GM23338 (cell line): ENCODE measurements at regions not wholly inside any gene's neighbourhood (a gene's known extent, or its start where the extent isn't known, plus 50 kb on each side); places are given as distances from the start of the nearest gene placed in this dataset.
A peak's percentile ranks its signal among the peaks of the same experiment; 100 is the strongest.

Experiments used
- ATAC-seq: fragments of 200-7000 bp; cut with Tn5 transposase; 3 replicates; pipeline ENCODE4 v1.9.1; 2020
- DNase-seq: peaks from one replicate; pipeline ENCODE4 v3.0.0-alpha.2; 2015; ENCODE audit warnings: low spot score
- H2AFZ ChIP-seq: fragments of 200-600 bp; sonication (generic); 2 replicates; pipeline ENCODE4 v1.8.0; 2016; ENCODE audit warnings: antibody characterized with exemption, mild to moderate bottlenecking, moderate library complexity
- H3F3A ChIP-seq: fragments of 200-600 bp; sonication (generic); replicated peaks from 2 replicates; pipeline ENCODE4 v1.8.0; 2017; ENCODE audit warnings: antibody characterized with exemption, mixed run types, low read depth
- H3K27ac ChIP-seq: fragments of 200-600 bp; sonication (generic); 2 replicates; pipeline ENCODE4 v1.6.1; 2016; ENCODE audit warnings: low read depth
- H3K27me3 ChIP-seq: fragments of 200-600 bp; sonication (generic); 2 replicates; pipeline ENCODE4 v1.8.0; 2016; ENCODE audit warnings: mild to moderate bottlenecking, mixed run types, moderate library complexity; ENCODE audit not compliant: insufficient read depth
- H3K36me3 ChIP-seq: fragments of 200-600 bp; sonication (generic); 2 replicates; pipeline ENCODE4 v1.8.0; 2016; ENCODE audit warnings: mild to moderate bottlenecking; ENCODE audit not compliant: insufficient read depth
- H3K4me1 ChIP-seq: fragments of 200-600 bp; sonication (generic); 2 replicates; pipeline ENCODE4 v1.8.0; 2016; ENCODE audit warnings: mild to moderate bottlenecking, moderate library complexity; ENCODE audit not compliant: insufficient read depth
- H3K4me2 ChIP-seq: fragments of 200-600 bp; sonication (generic); 2 replicates; pipeline ENCODE4 v1.7.1; 2017; ENCODE audit warnings: mixed run types
- H3K4me3 ChIP-seq: fragments of 200-600 bp; sonication (generic); 2 replicates; pipeline ENCODE4 v1.6.1; 2016; ENCODE audit warnings: mixed run types
- H3K79me2 ChIP-seq: fragments of 200-600 bp; sonication (generic); replicated peaks from 2 replicates; pipeline ENCODE4 v1.8.0; 2017; ENCODE audit warnings: mild to moderate bottlenecking; ENCODE audit not compliant: insufficient read depth
- H3K9me2 ChIP-seq: fragments of 200-600 bp; sonication (generic); 2 replicates; pipeline ENCODE4 v1.8.0; 2017; ENCODE audit not compliant: insufficient read depth
- H4K20me1 ChIP-seq: fragments of 200-600 bp; sonication (generic); replicated peaks from 2 replicates; pipeline ENCODE4 v1.8.0; 2017; ENCODE audit warnings: mild to moderate bottlenecking; ENCODE audit not compliant: insufficient read depth
- H3K27ac Mint-ChIP-seq: 2 replicates; pipeline ENCODE4 v1.8.0; 2020; ENCODE audit warnings: inconsistent platforms, mild to moderate bottlenecking, moderate library complexity, mixed read lengths
- H3K27me3 Mint-ChIP-seq: 3 replicates; pipeline ENCODE4 v1.8.0; 2022; ENCODE audit warnings: low read depth, mild to moderate bottlenecking, moderate library complexity, mixed read lengths, inconsistent platforms; ENCODE audit not compliant: insufficient read depth, poor library complexity
- H3K36me3 Mint-ChIP-seq: 3 replicates; pipeline ENCODE4 v1.8.0; 2021; ENCODE audit warnings: low read depth, mild to moderate bottlenecking, inconsistent platforms, moderate library complexity, mixed read lengths
- H3K4me1 Mint-ChIP-seq: 3 replicates; pipeline ENCODE4 v1.8.0; 2020; ENCODE audit warnings: mild to moderate bottlenecking, inconsistent platforms, mixed read lengths
- H3K4me3 Mint-ChIP-seq: 3 replicates; pipeline ENCODE4 v1.8.0; 2021; ENCODE audit warnings: moderate library complexity, mild to moderate bottlenecking, inconsistent platforms, mixed read lengths
- H3K9me3 Mint-ChIP-seq: 3 replicates; pipeline ENCODE4 v1.8.0; 2020; ENCODE audit warnings: moderate library complexity, mild to moderate bottlenecking, inconsistent platforms, mixed read lengths
- CTCF ChIP-seq, 2 experiments: fragments of 200-600 bp in 1 of 2; sonication (generic) in 1 of 2; conservative IDR thresholded peaks; 2 replicates each; pipeline versions ENCODE4 v1.5.1 to v1.6.1; 2016 to 2017; ENCODE audit warnings: antibody characterized with exemption in 2 of 2, low read depth in 2 of 2, mild to moderate bottlenecking in 2 of 2, moderate library complexity in 1 of 2
- ETS1 ChIP-seq: IDR thresholded peaks from 2 replicates; pipeline ENCODE4 v1.6.1; 2016; ENCODE audit warnings: antibody characterized with exemption
- EZH2 ChIP-seq: fragments of 200-600 bp; sonication (generic); IDR thresholded peaks from one replicate; pipeline ENCODE4 v1.8.0; 2017; ENCODE audit warnings: antibody characterized with exemption, mild to moderate bottlenecking, low read depth; ENCODE audit not compliant: unreplicated experiment
- NANOG ChIP-seq: IDR thresholded peaks from 2 replicates; pipeline ENCODE4 v1.6.1; 2016; ENCODE audit warnings: antibody characterized with exemption, borderline replicate concordance
- POLR2AphosphoS5 ChIP-seq: IDR thresholded peaks from 2 replicates; pipeline ENCODE4 v1.6.1; 2016; ENCODE audit warnings: antibody characterized with exemption, low read depth
- REST ChIP-seq: IDR thresholded peaks from one replicate; pipeline ENCODE4 v1.6.1; 2018; ENCODE audit warnings: antibody characterized with exemption; ENCODE audit not compliant: unreplicated experiment
- ZNF114 ChIP-seq: fragments of 250-450 bp; sonication (Bioruptor Pico); IDR thresholded peaks from 2 replicates; pipeline ENCODE4 v1.5.0; 2020; ENCODE audit warnings: mild to moderate bottlenecking, moderate library complexity

GRCh38 chr16:65212791-65213190 lies 90.9 kb upstream of the CDH11 start:
- Mint-ChIP-seq H3K4me3 (no peak overlapping the region), H3K27me3 (no peaks in the 10 kb centered on the region), H3K36me3 (no peaks in the 10 kb centered on the region), H3K27ac (no peak overlapping the region), H3K9me3 (no peaks in the 10 kb centered on the region), H3K4me1 (no peaks in the 10 kb centered on the region; the same call in 2 of the 3 replicates)
- TF ChIP-seq CTCF (conservative IDR thresholded peaks at IDR 0.05; ENCODE audit: low read depth in 2 of 2) (no peak), REST (no peak), ZNF114 (CRISPR knock-in tag) (no peak)
- DNase-seq (no peak), ATAC-seq (no peak)
- Histone ChIP-seq H3K79me2 (no peaks in the 10 kb centered on the region), H3K27me3 (no peaks in the 10 kb centered on the region; the same call in 1 of the 2 replicates), H3K4me2 (no peak overlapping the region), H3K36me3 (no peaks in the 10 kb centered on the region), H3K4me3 (no peak overlapping the region), H2AFZ (no peak overlapping the region), H3F3A (no peaks in the 10 kb centered on the region), H4K20me1 (no peaks in the 10 kb centered on the region), H3K9me2 (no peaks in the 10 kb centered on the region; the same call in 1 of the 2 replicates), H3K27ac (no peak overlapping the region), H3K4me1 (no peaks in the 10 kb centered on the region)

GRCh38 chr16:65212240-65212639 lies 90.4 kb upstream of the CDH11 start:
- Histone ChIP-seq H3K36me3 (no peaks in the 10 kb centered on the region), H3K4me3 (no peak overlapping the region), H3K79me2 (no peaks in the 10 kb centered on the region), H3K27ac (no peak overlapping the region), H4K20me1 (no peaks in the 10 kb centered on the region), H3F3A (no peaks in the 10 kb centered on the region), H3K27me3 (no peaks in the 10 kb centered on the region; the same call in 1 of the 2 replicates), H2AFZ (no peak overlapping the region), H3K4me2 (no peak overlapping the region), H3K9me2 (no peaks in the 10 kb centered on the region; the same call in 1 of the 2 replicates), H3K4me1 (no peaks in the 10 kb centered on the region)
- DNase-seq (no peak), ATAC-seq (peak; percentile 64)
- Mint-ChIP-seq H3K4me1 (no peaks in the 10 kb centered on the region; the same call in 2 of the 3 replicates), H3K4me3 (no peak overlapping the region), H3K36me3 (no peaks in the 10 kb centered on the region), H3K27me3 (no peaks in the 10 kb centered on the region), H3K9me3 (no peaks in the 10 kb centered on the region), H3K27ac (no peak overlapping the region)
- TF ChIP-seq POLR2AphosphoS5 (no peak), ETS1 (no peak), EZH2 (no peak), CTCF (conservative IDR thresholded peaks at IDR 0.05; ENCODE audit: low read depth in 2 of 2) (no peak), NANOG (no peak)
